SK-N-SH treated with all-trans-retinoic acid at 6 μM for 48 hours (cell line): ENCODE measurements at regions not wholly inside any gene's neighbourhood (a gene's known extent, or its start where the extent isn't known, plus 50 kb on each side); places are given as distances from the start of the nearest gene placed in this dataset.

Experiments
- ATAC-seq: fragments of 200-7000 bp; cut with Tn5 transposase; 3 replicates; pipeline ENCODE4 v1.9.1; 2020; ENCODE audit warnings: mild to moderate bottlenecking, moderate library complexity
- ARNTL ChIP-seq: fragments of 450-650 bp; formaldehyde crosslinking; IDR thresholded peaks from 2 replicates; pipeline ENCODE4 v1.5.0; 2020; ENCODE audit warnings: low read depth, mild to moderate bottlenecking, moderate library complexity, borderline replicate concordance
- BACH2 ChIP-seq: fragments of 250-450 bp; sonication (Bioruptor Pico); IDR thresholded peaks from 2 replicates; pipeline ENCODE4 v1.9.0; 2021; ENCODE audit warnings: mild to moderate bottlenecking, borderline replicate concordance
- CREB5 ChIP-seq: fragments of 250-450 bp; sonication (Bioruptor Pico); IDR thresholded peaks from 2 replicates; pipeline ENCODE4 v1.5.1; 2020; ENCODE audit warnings: low read depth, mild to moderate bottlenecking, moderate library complexity
- CSDC2 ChIP-seq: fragments of 250-450 bp; sonication (Bioruptor Pico); IDR thresholded peaks from 2 replicates; pipeline ENCODE4 v1.5.0; 2020; ENCODE audit warnings: mild to moderate bottlenecking, moderate library complexity
- CSRNP3 ChIP-seq: fragments of 250-450 bp; sonication (Bioruptor Pico); IDR thresholded peaks from 2 replicates; pipeline ENCODE4 v1.5.1; 2021; ENCODE audit warnings: mild to moderate bottlenecking, moderate library complexity
- ESRRG ChIP-seq: fragments of 250-450 bp; sonication (Bioruptor Pico); IDR thresholded peaks from 2 replicates; pipeline ENCODE4 v1.6.1; 2021; ENCODE audit warnings: mild to moderate bottlenecking
- GLIS3 ChIP-seq: fragments of 250-450 bp; sonication (Bioruptor Pico); IDR thresholded peaks from 2 replicates; pipeline ENCODE4 v1.5.0; 2020; ENCODE audit warnings: mild to moderate bottlenecking, moderate library complexity
- ISL1 ChIP-seq: fragments of 250-450 bp; sonication (Bioruptor Pico); IDR thresholded peaks from 2 replicates; pipeline ENCODE4 v2.1.2; 2022; ENCODE audit warnings: mild to moderate bottlenecking, moderate library complexity
- OSR1 ChIP-seq: fragments of 250-450 bp; sonication (Bioruptor Pico); IDR thresholded peaks from 2 replicates; pipeline ENCODE4 v1.8.0; 2022; ENCODE audit warnings: moderate library complexity, mild to moderate bottlenecking, inconsistent platforms
- POU6F1 ChIP-seq: fragments of 250-450 bp; sonication (Bioruptor Pico); IDR thresholded peaks from 2 replicates; pipeline ENCODE4 v1.8.0; 2021; ENCODE audit warnings: low read depth, mild to moderate bottlenecking, moderate library complexity, borderline replicate concordance
- PPARA ChIP-seq: fragments of 250-450 bp; sonication (Bioruptor Pico); IDR thresholded peaks from 2 replicates; pipeline ENCODE4 v1.5.0; 2020; ENCODE audit warnings: mild to moderate bottlenecking, borderline replicate concordance
- RARB ChIP-seq: fragments of 250-450 bp; sonication (Bioruptor Pico); IDR thresholded peaks from 2 replicates; pipeline ENCODE4 v1.8.0; 2021; ENCODE audit warnings: mild to moderate bottlenecking, moderate library complexity
- SNAI2 ChIP-seq: fragments of 250-450 bp; sonication (Bioruptor Pico); IDR thresholded peaks from 2 replicates; pipeline ENCODE4 v1.5.0; 2020; ENCODE audit warnings: mild to moderate bottlenecking, moderate library complexity
- TCF4 ChIP-seq: fragments of 250-450 bp; sonication (Bioruptor Pico); IDR thresholded peaks from 2 replicates; pipeline ENCODE4 v1.8.0; 2021; ENCODE audit warnings: mild to moderate bottlenecking, moderate library complexity, borderline replicate concordance
- TSHZ2 ChIP-seq: fragments of 250-450 bp; sonication (Bioruptor Pico); IDR thresholded peaks from 2 replicates; pipeline ENCODE4 v1.5.0; 2020; ENCODE audit warnings: mild to moderate bottlenecking, moderate library complexity
- ZC3H10 ChIP-seq: fragments of 250-450 bp; sonication (Bioruptor Pico); IDR thresholded peaks from 2 replicates; pipeline ENCODE4 v1.5.1; 2021; ENCODE audit warnings: mild to moderate bottlenecking, moderate library complexity
- ZFP3 ChIP-seq: fragments of 250-450 bp; sonication (Bioruptor Pico); IDR thresholded peaks from 2 replicates; pipeline ENCODE4 v1.5.0; 2020; ENCODE audit warnings: mild to moderate bottlenecking, moderate library complexity
- ZFP30 ChIP-seq: fragments of 450-650 bp; formaldehyde crosslinking; IDR thresholded peaks from 2 replicates; pipeline ENCODE4 v1.5.0; 2022; ENCODE audit warnings: mild to moderate bottlenecking, moderate library complexity
- ZNF70 ChIP-seq: fragments of 450-650 bp; formaldehyde crosslinking; IDR thresholded peaks from 2 replicates; pipeline ENCODE4 v1.5.0; 2020; ENCODE audit warnings: mild to moderate bottlenecking, moderate library complexity
- ZNF8 ChIP-seq: fragments of 450-650 bp; formaldehyde crosslinking; IDR thresholded peaks from 2 replicates; pipeline ENCODE4 v1.5.0; 2020; ENCODE audit warnings: mild to moderate bottlenecking, moderate library complexity
- TF ChIP-seq, protein P1 (sequence below): fragments of 250-450 bp; sonication (Bioruptor Pico); IDR thresholded peaks from 2 replicates; pipeline ENCODE4 v1.8.0; 2020; ENCODE audit warnings: mild to moderate bottlenecking, moderate library complexity, borderline replicate concordance

- TF ChIP-seq RARB (CRISPR knock-in tag) = no peak
- TF ChIP-seq PPARA (CRISPR knock-in tag) = no peak
- no peak for TF ChIP-seq GLIS3 (CRISPR knock-in tag)
- TF ChIP-seq ARNTL = no peak
- TF ChIP-seq CSDC2 = no peak
- TF ChIP-seq ZNF70 (CRISPR knock-in tag) = no peak
- TF ChIP-seq, protein P1, sequence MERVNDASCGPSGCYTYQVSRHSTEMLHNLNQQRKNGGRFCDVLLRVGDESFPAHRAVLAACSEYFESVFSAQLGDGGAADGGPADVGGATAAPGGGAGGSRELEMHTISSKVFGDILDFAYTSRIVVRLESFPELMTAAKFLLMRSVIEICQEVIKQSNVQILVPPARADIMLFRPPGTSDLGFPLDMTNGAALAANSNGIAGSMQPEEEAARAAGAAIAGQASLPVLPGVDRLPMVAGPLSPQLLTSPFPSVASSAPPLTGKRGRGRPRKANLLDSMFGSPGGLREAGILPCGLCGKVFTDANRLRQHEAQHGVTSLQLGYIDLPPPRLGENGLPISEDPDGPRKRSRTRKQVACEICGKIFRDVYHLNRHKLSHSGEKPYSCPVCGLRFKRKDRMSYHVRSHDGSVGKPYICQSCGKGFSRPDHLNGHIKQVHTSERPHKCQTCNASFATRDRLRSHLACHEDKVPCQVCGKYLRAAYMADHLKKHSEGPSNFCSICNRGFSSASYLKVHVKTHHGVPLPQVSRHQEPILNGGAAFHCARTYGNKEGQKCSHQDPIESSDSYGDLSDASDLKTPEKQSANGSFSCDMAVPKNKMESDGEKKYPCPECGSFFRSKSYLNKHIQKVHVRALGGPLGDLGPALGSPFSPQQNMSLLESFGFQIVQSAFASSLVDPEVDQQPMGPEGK (CRISPR knock-in tag) = no peak
- TF ChIP-seq BACH2 (CRISPR knock-in tag) = no peak
- TF ChIP-seq TCF4 (CRISPR knock-in tag) = no peak
- no peak for TF ChIP-seq ESRRG
- no peak for TF ChIP-seq SNAI2 (CRISPR knock-in tag)
- TF ChIP-seq POU6F1 (CRISPR knock-in tag) = no peak
- TF ChIP-seq OSR1 = no peak
- no peak for TF ChIP-seq ZC3H10 (CRISPR knock-in tag)
- TF ChIP-seq ZFP3 (CRISPR knock-in tag) = no peak
- no peak for TF ChIP-seq CSRNP3 (CRISPR knock-in tag)
- no peak for ATAC-seq
These were observed 432.7 kb downstream of the FOXO1 start for GRCh38 chr13:40233731-40234195.

DNA sequence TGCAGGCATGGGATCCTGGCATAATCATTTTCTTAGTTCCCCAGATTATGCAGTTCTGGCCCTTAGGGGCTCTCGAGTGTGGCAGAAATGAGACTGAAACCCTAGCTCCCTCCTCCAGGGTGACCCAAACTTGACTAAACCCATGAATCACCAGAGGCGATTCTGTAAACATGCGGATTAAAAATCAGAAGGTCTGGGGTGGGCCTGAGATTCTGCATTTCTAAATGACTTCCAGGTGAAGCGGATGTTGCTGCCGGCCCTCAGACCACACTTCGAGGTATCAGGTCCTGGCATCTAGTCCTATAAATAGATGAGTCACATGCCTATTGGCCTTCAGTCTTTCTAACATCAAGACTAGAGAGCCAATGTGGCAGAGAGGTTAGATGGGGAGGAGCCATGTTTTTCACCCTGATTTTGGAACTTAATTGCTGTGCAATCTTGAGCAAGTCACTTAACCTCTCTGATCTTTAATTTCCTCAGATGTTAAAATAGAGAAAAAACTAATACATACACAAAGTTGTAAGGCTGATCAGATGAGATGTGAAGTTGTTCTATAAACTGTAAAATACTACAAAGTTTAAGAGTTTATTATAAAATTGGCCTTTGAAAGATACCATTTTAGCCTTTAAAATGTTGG lies 431.2 kb downstream of the FOXO1 start:
- TF ChIP-seq ZC3H10 (CRISPR knock-in tag) (no peak), SNAI2 (CRISPR knock-in tag) (no peak), TCF4 (CRISPR knock-in tag) (no peak), ISL1 (CRISPR knock-in tag) (no peak), GLIS3 (CRISPR knock-in tag) (no peak), TSHZ2 (CRISPR knock-in tag) (no peak), ESRRG (no peak), CSDC2 (no peak), ZFP30 (CRISPR knock-in tag) (no peak), BACH2 (CRISPR knock-in tag) (no peak), RARB (CRISPR knock-in tag) (no peak), ZNF8 (no peak), CSRNP3 (CRISPR knock-in tag) (no peak), ARNTL (no peak), POU6F1 (CRISPR knock-in tag) (no peak), CREB5 (CRISPR knock-in tag) (no peak)
- TF ChIP-seq, protein P1 (CRISPR knock-in tag) = no peak
- TF ChIP-seq, all 23 proteins: peak for 0
- ATAC-seq = no peak
